ENCODE measurements at regions not wholly inside any gene's neighbourhood (a gene's known extent, or its start where the extent isn't known, plus 50 kb on each side); places are given as distances from the start of the nearest gene placed in this dataset.
A peak's percentile ranks its signal among the peaks of the same experiment; 100 is the strongest.

GRCh38 chr15:39434751-39435238 lies 146.1 kb upstream of the THBS1 start (continued):
- TF ChIP-seq HNF1B (CRISPR knock-in tag; IDR thresholded peaks at IDR 0.05) (peak; percentile 56; the same call in 1 of the 2 replicates), ZSCAN9 (CRISPR knock-in tag; IDR thresholded peaks at IDR 0.05; ENCODE audit: borderline replicate concordance) (peak; percentile 68; the same call in 1 of the 2 replicates), FOXO1 (CRISPR knock-in tag; IDR thresholded peaks at IDR 0.05) (peak; percentile 85), HNF1A (IDR thresholded peaks at IDR 0.05; ENCODE audit: low read depth) (peak; percentile 62), HNF1A (CRISPR knock-in tag; IDR thresholded peaks at IDR 0.05; ENCODE audit: borderline replicate concordance) (peak; percentile 87), GATAD2A (CRISPR knock-in tag; IDR thresholded peaks at IDR 0.05) (peak; percentile 83), MLLT10 (CRISPR knock-in tag; IDR thresholded peaks at IDR 0.05) (no peak), ISL2 (CRISPR knock-in tag; IDR thresholded peaks at IDR 0.05) (peak; percentile 96), ZNF276 (CRISPR knock-in tag; IDR thresholded peaks at IDR 0.05; ENCODE audit: low read depth) (no peak), ZFY (CRISPR knock-in tag; IDR thresholded peaks at IDR 0.05) (no peak), SIX4 (CRISPR knock-in tag; IDR thresholded peaks at IDR 0.05) (peak; percentile 65; the same call in 1 of the 2 replicates), ZNF562 (CRISPR knock-in tag; IDR thresholded peaks at IDR 0.05; ENCODE audit: borderline replicate concordance) (no peak), NKX3-1 (CRISPR knock-in tag; IDR thresholded peaks at IDR 0.05) (peak; percentile 26; the same call in 1 of the 2 replicates), ZNF572 (CRISPR knock-in tag; IDR thresholded peaks at IDR 0.05) (no peak), RARA (CRISPR knock-in tag; IDR thresholded peaks at IDR 0.05) (peak; percentile 96), ZNF850 (CRISPR knock-in tag; conservative IDR thresholded peaks at IDR 0.05) (0 out of 2 replicates have a peak, but pooled peaks have one; percentile 34), EP300 (IDR thresholded peaks at IDR 0.05; ENCODE audit: low read depth in 2 of 2, low read length in 2 of 2) (peak; percentile 33 to 95; a peak in 2 of 4 replicates), EP300 (CRISPR knock-in tag; IDR thresholded peaks at IDR 0.05; ENCODE audit: borderline replicate concordance) (peak; percentile 83), MEF2D (CRISPR knock-in tag; IDR thresholded peaks at IDR 0.05) (no peak), KAT8 (CRISPR knock-in tag; IDR thresholded peaks at IDR 0.05) (peak; percentile 40), EHMT2 (IDR thresholded peaks at IDR 0.05; ENCODE audit: borderline replicate concordance, low read depth, low read length) (peak; percentile 69; the same call in 1 of the 2 replicates), PPARG (CRISPR knock-in tag; conservative IDR thresholded peaks at IDR 0.05) (peak; percentile 58; the same call in 1 of the 2 replicates), CCAR2 (optimal IDR thresholded peaks at IDR 0.05; ENCODE audit: low read depth, low read length) (peak; percentile 46), GFI1 (CRISPR knock-in tag; IDR thresholded peaks at IDR 0.05; ENCODE audit: borderline replicate concordance) (0 out of 2 replicates have a peak, but pooled peaks have one; percentile 53), SOX6 (IDR thresholded peaks at IDR 0.05) (no peak), SOX6 (CRISPR knock-in tag; IDR thresholded peaks at IDR 0.05) (peak; percentile 90)
